ENCODE measurements at regions not wholly inside any gene's neighbourhood (a gene's known extent, or its start where the extent isn't known, plus 50 kb on each side); places are given as distances from the start of the nearest gene placed in this dataset.

DNA sequence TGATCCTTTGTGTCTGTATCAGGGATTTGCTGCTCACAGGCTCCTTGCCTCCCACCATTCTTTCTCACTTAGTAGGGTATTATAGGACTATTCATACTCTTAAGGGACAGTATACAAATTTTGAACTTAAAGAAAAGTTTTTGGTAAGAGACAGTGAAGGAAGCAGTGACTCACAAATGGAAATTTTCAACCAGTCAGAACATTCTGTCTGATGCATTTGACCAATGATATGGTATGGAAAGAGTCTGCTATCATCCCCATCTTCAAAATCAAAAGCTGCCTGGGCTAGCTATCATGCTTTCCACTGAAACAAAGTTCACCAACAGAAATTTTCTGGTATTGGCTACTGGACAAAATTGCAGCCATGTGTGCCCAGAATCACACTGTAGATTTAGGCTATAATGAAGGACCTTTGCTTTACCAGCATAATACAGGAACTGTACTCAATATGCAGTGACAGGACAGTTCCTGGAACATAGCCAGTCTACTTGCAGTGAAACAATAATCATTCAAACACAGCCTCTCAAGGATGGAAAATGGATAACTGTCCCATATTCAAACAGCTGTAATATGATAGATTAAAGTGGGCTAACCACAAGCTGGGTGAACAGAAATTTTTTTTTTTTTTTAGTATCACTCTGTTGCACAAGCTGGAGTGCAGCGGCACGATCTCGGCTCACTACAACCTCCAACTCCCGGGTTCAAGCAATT is 109.0 kb upstream of the ACSL4 start:
- Histone ChIP-seq H3K27ac (ENCODE audit: low read length) (no peak overlapping the region), H3K36me3 (ENCODE audit: control insufficient read depth, insufficient read depth, low read length) (no peaks in the 10 kb centered on the region), H3K27me3 (ENCODE audit: control insufficient read depth, insufficient read depth, low read length) (peaks cover 18% of the 10 kb centered on the region), H3K4me1 (ENCODE audit: control insufficient read depth, insufficient read depth, low read length) (peaks cover 3% of the 10 kb centered on the region), H3K9me3 (replicated peaks; ENCODE audit: control insufficient read depth, low read depth, low read length) (no peaks in the 10 kb centered on the region), H3K4me3 (ENCODE audit: low read length) (no peak overlapping the region)
- no peak for DNase-seq
- WGBS (ENCODE audit: insufficient coverage) = 100% methylated on average over 1 of the region's 4 CpGs

DNA sequence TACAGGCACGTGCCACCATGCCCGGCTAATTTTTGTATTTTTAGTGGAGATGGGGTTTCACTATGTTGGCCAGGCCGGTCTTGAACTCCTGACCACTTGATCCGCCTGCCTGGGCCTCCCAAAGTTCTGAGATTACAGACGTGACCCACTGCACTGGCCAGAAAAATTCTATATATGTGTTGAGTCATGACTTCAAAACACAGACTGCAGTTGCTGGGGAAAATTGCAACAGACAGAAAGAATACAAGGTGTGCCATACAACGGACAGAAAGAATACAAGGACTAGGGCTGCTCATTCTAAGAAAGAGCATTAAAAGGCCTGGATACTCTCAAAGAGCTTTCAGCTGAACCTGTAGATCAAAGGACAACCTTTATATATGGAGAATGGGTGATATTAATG is 109.6 kb upstream of the ACSL4 start:
- Histone ChIP-seq H3K4me1 (ENCODE audit: control insufficient read depth, insufficient read depth, low read length) (peaks cover 3% of the 10 kb centered on the region), H3K36me3 (ENCODE audit: control insufficient read depth, insufficient read depth, low read length) (no peaks in the 10 kb centered on the region), H3K27ac (ENCODE audit: low read length) (no peak overlapping the region), H3K9me3 (replicated peaks; ENCODE audit: control insufficient read depth, low read depth, low read length) (no peaks in the 10 kb centered on the region), H3K27me3 (ENCODE audit: control insufficient read depth, insufficient read depth, low read length) (peaks cover 18% of the 10 kb centered on the region), H3K4me3 (ENCODE audit: low read length) (no peak overlapping the region)
- WGBS (ENCODE audit: insufficient coverage) = 72% methylated on average over 3 of the region's 6 CpGs
- DNase-seq = no peak

DNA sequence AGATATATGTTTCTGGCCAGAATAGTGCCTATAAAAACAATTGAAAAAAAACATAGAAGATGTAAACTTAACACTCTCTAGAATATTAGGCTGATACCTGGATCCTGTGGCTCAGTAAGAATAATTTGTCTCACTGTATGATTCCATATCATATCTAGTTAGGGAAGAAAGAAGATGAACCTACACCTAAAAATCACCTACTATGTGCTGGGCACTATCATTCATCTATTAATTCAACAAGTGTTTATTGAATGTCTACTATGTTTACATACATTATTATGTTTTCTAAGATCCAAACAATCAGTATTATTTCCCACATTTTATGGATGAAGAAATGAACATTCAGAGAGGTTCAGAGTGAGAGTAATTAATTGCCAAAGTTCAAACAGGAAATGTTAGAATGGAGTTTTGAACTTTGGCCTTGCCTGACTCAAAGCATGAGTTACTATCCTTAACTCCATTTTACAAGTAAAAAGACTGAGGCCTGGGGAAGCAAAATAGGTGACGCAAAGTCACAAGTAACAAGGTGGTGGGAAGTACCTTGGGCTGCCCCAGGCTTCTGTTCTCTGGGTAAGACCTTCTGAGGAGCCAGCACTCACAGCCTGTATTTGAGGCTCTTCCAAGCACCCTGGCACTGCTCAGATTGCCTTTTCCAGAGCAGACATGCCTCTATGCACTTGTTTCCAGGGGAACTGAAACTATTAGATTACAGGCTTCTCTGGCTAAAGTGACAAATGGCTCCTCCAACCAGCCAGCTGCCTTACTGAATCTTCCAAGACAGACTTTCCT is 111.1 kb upstream of the ACSL4 start:
- H3K27ac ChIP-seq (ENCODE audit: low read length) = no peak overlapping the region

DNA sequence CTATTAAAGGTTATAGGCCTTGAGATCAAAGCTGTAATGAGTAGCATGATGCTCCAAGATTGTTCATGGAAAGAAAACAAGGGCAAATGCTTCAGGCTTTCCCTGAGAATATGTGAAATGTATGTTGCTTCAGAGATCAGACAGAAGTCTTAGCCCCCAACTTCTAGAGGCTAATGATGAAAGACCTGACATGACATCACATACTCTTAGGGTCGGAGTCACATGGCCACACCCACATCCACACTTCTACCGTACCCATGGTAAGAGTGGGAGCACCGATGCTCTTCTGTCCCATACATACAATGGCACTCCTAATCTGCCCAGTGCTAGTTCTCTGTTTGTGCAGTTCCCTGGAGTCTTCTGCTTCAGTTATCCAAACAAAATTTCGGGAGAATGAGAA is 111.9 kb upstream of the ACSL4 start:
- Histone ChIP-seq H3K4me3 (ENCODE audit: low read length) (no peak overlapping the region), H3K9me3 (replicated peaks; ENCODE audit: control insufficient read depth, low read depth, low read length) (no peaks in the 10 kb centered on the region), H3K36me3 (ENCODE audit: control insufficient read depth, insufficient read depth, low read length) (no peaks in the 10 kb centered on the region), H3K4me1 (ENCODE audit: control insufficient read depth, insufficient read depth, low read length) (peaks cover 1% of the 10 kb centered on the region), H3K27ac (ENCODE audit: low read length) (no peak overlapping the region), H3K27me3 (ENCODE audit: control insufficient read depth, insufficient read depth, low read length) (peaks cover 22% of the 10 kb centered on the region)
- WGBS (ENCODE audit: insufficient coverage) = 40% methylated on average over 1 of the region's 4 CpGs
- no peak for DNase-seq

More for the DNA sequence above, 111.1 kb upstream of the ACSL4 start:
- Histone ChIP-seq H3K27me3 (ENCODE audit: control insufficient read depth, insufficient read depth, low read length) (peaks cover 22% of the 10 kb centered on the region), H3K36me3 (ENCODE audit: control insufficient read depth, insufficient read depth, low read length) (no peaks in the 10 kb centered on the region), H3K9me3 (replicated peaks; ENCODE audit: control insufficient read depth, low read depth, low read length) (no peaks in the 10 kb centered on the region), H3K4me3 (ENCODE audit: low read length) (no peak overlapping the region), H3K4me1 (ENCODE audit: control insufficient read depth, insufficient read depth, low read length) (peaks cover 3% of the 10 kb centered on the region)
- WGBS (ENCODE audit: insufficient coverage) = 71% methylated on average over 1 of the region's 1 CpG
- peak; percentile 66 for DNase-seq

DNA sequence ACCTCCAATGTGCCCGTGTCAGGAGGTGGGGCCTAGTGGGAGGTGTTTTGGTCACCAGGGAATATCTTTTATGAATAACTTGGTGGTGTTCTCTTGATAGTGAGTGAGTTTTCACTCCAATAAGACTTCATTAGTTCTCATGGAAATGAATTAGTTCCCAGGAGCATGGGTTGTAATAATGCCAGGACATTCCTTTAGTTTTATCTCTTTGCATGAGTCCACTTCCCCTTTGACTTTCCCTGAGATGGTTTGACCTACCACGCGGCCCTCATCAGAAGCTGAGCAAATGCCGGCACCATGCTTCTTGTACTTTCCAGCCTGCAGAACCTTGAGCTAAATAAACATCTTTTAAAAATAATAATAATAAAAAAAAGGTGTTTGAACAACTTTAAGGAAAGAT is 112.9 kb upstream of the ACSL4 start:
- H3K27me3 ChIP-seq (ENCODE audit: control insufficient read depth, insufficient read depth, low read length) = peaks cover 14% of the 10 kb centered on the region
- WGBS (ENCODE audit: insufficient coverage) = no CpG with 5 or more reads among the region's 4 CpGs
- no peak for DNase-seq
- H3K36me3 ChIP-seq (ENCODE audit: control insufficient read depth, insufficient read depth, low read length) = no peaks in the 10 kb centered on the region
- H3K9me3 ChIP-seq (replicated peaks; ENCODE audit: control insufficient read depth, low read depth, low read length) = no peaks in the 10 kb centered on the region
- H3K4me3 ChIP-seq (ENCODE audit: low read length) = no peak overlapping the region
- H3K4me1 ChIP-seq (ENCODE audit: control insufficient read depth, insufficient read depth, low read length) = no peaks in the 10 kb centered on the region
- no peak overlapping the region for H3K27ac ChIP-seq (ENCODE audit: low read length)

DNA sequence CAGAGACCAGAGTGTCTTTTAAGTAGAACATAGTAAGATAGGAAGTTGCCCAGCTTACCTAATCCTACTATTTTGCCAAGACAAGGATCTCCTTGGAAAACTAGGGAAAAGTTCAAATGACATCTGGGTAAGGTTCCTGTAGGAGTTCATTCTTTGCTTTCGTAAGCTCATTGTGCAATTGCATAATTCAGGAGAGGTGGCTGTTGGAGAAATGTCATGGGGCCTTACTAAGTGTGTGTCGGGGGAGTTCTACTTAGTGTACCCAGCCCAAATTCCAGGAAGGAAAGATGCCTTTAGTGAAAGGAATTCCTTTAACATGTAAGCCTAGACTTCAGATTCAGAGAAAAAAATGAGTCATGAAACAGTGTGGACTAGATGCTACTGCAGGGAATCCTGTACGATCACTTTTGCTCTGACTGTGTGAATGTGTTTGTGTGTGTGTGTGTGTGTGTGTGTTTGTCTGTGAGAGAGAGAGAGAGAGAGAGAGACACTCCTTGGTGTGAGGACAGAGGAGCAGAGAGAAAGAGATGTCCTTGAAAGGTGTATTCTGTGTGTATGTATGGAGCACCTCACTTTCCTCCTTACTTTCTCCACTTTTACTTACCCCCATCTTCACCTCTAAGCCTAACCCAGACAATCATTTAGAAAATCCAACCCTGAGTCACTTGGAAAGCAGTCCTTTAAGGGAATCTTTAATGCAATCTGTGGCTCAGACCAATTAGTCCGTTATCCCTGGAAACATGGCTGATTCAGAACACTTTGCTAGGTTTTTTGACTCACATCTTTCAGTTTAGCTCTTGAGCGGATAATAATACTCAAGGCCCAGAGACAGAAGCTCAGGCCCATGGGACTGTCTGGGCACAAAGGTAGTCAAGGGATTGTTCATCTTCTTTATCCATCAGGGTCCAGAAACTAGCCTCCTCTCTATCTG is 114.5 kb upstream of the ACSL4 start:
- H3K9me3 ChIP-seq (replicated peaks; ENCODE audit: control insufficient read depth, low read depth, low read length) = no peaks in the 10 kb centered on the region
- peaks cover 16% of the 10 kb centered on the region for H3K27me3 ChIP-seq (ENCODE audit: control insufficient read depth, insufficient read depth, low read length)
- no peak for DNase-seq
- no peaks in the 10 kb centered on the region for H3K4me1 ChIP-seq (ENCODE audit: control insufficient read depth, insufficient read depth, low read length)
- no peaks in the 10 kb centered on the region for H3K36me3 ChIP-seq (ENCODE audit: control insufficient read depth, insufficient read depth, low read length)
- 80% methylated on average over 3 of the region's 5 CpGs for WGBS (ENCODE audit: insufficient coverage)
- no peak overlapping the region for H3K27ac ChIP-seq (ENCODE audit: low read length)
- H3K4me3 ChIP-seq (ENCODE audit: low read length) = no peak overlapping the region

DNA sequence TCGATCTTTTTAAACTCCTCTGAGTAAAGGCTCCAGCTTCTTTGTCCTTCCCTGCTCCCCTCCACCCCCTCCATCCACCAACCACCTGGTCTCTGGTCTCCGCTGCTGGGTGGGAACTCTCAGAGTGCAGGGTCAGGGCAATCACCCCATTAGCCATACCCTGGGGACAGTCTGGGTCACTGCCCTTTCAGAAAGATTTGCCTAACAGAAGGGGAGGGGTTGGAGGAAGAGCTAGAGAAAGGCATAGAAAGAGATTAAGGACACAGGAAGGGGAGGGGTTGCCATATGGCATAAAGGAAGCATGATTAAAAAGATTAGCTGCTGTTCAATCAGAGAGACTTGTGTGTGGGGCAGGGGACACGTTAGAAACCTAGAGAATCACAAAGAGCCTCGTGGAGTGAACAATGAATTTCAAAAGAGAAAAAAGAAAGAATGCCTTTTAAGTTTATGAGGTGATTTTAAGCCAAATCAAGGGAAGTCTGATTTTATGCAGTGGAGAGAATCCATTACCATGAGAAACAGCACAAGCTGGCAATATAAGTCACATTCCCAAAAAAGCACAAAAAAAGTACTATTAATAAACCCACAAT is 115.5 kb upstream of the ACSL4 start:
- peaks cover 18% of the 10 kb centered on the region for H3K27me3 ChIP-seq (ENCODE audit: control insufficient read depth, insufficient read depth, low read length)
- H3K4me3 ChIP-seq (ENCODE audit: low read length) = no peak overlapping the region
- no peaks in the 10 kb centered on the region for H3K36me3 ChIP-seq (ENCODE audit: control insufficient read depth, insufficient read depth, low read length)
- H3K27ac ChIP-seq (ENCODE audit: low read length) = no peak overlapping the region
- DNase-seq = no peak
- H3K4me1 ChIP-seq (ENCODE audit: control insufficient read depth, insufficient read depth, low read length) = no peaks in the 10 kb centered on the region
- peaks cover 2% of the 10 kb centered on the region for H3K9me3 ChIP-seq (replicated peaks; ENCODE audit: control insufficient read depth, low read depth, low read length)
- WGBS (ENCODE audit: insufficient coverage) = 7% methylated on average over 2 of the region's 4 CpGs

DNA sequence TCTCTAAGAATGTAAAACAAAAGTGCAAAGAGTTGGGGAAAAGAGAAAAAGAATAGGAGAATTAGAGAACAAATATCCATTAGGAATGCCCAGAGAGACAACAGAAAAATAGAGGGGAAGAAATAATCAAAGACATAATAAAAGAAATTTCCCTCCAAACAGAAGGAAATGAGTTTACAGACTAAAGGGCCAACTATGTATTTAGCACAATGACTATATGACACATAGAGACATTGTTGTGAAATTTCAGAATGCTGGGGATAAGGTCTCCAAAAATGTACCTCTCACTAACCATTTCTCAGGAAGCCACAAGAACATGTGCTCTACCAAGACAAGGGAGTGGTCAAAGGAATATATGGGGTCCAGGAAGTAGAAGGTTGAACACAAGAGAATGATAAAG is 121.0 kb upstream of the ACSL4 start:
- H3K27me3 ChIP-seq (ENCODE audit: control insufficient read depth, insufficient read depth, low read length) = peaks cover 9% of the 10 kb centered on the region
- peaks cover 5% of the 10 kb centered on the region for H3K9me3 ChIP-seq (replicated peaks; ENCODE audit: control insufficient read depth, low read depth, low read length)
- H3K4me1 ChIP-seq (ENCODE audit: control insufficient read depth, insufficient read depth, low read length) = no peaks in the 10 kb centered on the region
- H3K36me3 ChIP-seq (ENCODE audit: control insufficient read depth, insufficient read depth, low read length) = no peaks in the 10 kb centered on the region
- H3K27ac ChIP-seq (ENCODE audit: low read length) = no peak overlapping the region
- H3K4me3 ChIP-seq (ENCODE audit: low read length) = no peak overlapping the region
- no peak for DNase-seq

DNA sequence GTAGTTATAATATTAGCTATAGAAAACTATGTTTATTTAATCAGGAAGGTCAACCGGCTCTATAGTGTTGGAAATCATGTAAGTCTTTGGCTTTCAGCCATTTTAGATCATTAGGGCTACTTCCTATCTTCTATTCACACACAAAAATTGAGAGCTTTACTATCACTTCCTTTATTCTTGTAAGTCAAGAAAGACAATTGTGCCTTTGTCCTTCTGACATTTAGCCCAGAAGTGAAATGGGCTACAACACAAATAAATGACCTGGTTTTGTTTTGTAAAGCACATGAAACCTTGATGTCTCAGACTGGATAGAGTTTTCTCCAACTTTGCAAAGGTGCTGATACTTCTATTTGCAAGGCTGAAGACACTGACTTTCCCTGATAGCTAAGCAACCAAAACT is 122.4 kb upstream of the ACSL4 start:
- no peak overlapping the region for H3K27ac ChIP-seq (ENCODE audit: low read length)
- peak; percentile 21 for DNase-seq
- no CpG with 5 or more reads among the region's 1 CpG for WGBS (ENCODE audit: insufficient coverage)

DNA sequence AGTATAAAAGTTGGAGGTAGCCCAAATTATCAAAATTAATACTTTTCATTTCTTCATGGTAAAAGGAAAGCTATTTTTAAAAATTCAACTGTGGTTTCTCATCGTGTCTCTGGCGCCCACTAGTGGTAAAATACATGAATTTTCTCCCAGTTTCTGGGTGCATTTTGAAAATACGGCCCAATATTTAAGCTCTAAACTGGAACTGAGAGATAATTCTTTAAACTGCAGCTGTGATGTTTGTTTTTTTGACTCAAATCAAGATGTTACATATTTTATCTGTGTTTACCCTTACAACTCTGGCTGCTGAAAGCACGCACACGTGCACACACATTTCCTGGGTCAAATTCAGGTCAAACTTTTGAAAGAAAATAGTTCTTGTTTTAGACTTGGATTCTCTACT is 123.9 kb upstream of the ACSL4 start:
- no peak overlapping the region for H3K27ac ChIP-seq (ENCODE audit: low read length)
- H3K9me3 ChIP-seq (replicated peaks; ENCODE audit: control insufficient read depth, low read depth, low read length) = peaks cover 5% of the 10 kb centered on the region
- no CpG with 5 or more reads among the region's 5 CpGs for WGBS (ENCODE audit: insufficient coverage)
- H3K27me3 ChIP-seq (ENCODE audit: control insufficient read depth, insufficient read depth, low read length) = peaks cover 8% of the 10 kb centered on the region
- no peaks in the 10 kb centered on the region for H3K36me3 ChIP-seq (ENCODE audit: control insufficient read depth, insufficient read depth, low read length)
- no peak overlapping the region for H3K4me3 ChIP-seq (ENCODE audit: low read length)
- H3K4me1 ChIP-seq (ENCODE audit: control insufficient read depth, insufficient read depth, low read length) = no peaks in the 10 kb centered on the region
- DNase-seq = peak; percentile 64

More for the DNA sequence above, 122.4 kb upstream of the ACSL4 start:
- H3K27me3 ChIP-seq (ENCODE audit: control insufficient read depth, insufficient read depth, low read length) = peaks cover 9% of the 10 kb centered on the region
- H3K4me3 ChIP-seq (ENCODE audit: low read length) = no peak overlapping the region
- peaks cover 5% of the 10 kb centered on the region for H3K9me3 ChIP-seq (replicated peaks; ENCODE audit: control insufficient read depth, low read depth, low read length)
- no peaks in the 10 kb centered on the region for H3K4me1 ChIP-seq (ENCODE audit: control insufficient read depth, insufficient read depth, low read length)
- H3K36me3 ChIP-seq (ENCODE audit: control insufficient read depth, insufficient read depth, low read length) = no peaks in the 10 kb centered on the region

All from muscle of leg (tissue), 3 donors.